ENCODE measurements at regions not wholly inside any gene's neighbourhood (a gene's known extent, or its start where the extent isn't known, plus 50 kb on each side); places are given as distances from the start of the nearest gene placed in this dataset.
"Not testable (repeated sequence)": the region's sequence is repeated elsewhere in the genome, so short reads cannot be mapped to it uniquely, and the experiment has no call there.

GRCh38 chrX:39773923-39774773 is 323.6 kb downstream of the BCOR start:
- Histone ChIP-seq H3K36me3 (ENCODE audit: insufficient read depth, low read length) (no peaks in the 10 kb centered on the region), H3K9me3 (ENCODE audit: insufficient read depth, low read depth, low read length) (no peaks in the 10 kb centered on the region), H3K9ac (ENCODE audit: low read depth, low read length) (no peak overlapping the region), H3K27ac (ENCODE audit: low read depth, low read length) (peak overlapping the region; percentile 70; the same call in 1 of the 2 replicates), H3K27me3 (ENCODE audit: insufficient read depth, low read length) (no peaks in the 10 kb centered on the region), H3K4me1 (ENCODE audit: insufficient read depth, low read length) (peaks cover 36% of the 10 kb centered on the region), H3K4me3 (ENCODE audit: low read length) (no peak overlapping the region)
- 60% methylated on average over 19 of the region's 19 CpGs for WGBS

DNA sequence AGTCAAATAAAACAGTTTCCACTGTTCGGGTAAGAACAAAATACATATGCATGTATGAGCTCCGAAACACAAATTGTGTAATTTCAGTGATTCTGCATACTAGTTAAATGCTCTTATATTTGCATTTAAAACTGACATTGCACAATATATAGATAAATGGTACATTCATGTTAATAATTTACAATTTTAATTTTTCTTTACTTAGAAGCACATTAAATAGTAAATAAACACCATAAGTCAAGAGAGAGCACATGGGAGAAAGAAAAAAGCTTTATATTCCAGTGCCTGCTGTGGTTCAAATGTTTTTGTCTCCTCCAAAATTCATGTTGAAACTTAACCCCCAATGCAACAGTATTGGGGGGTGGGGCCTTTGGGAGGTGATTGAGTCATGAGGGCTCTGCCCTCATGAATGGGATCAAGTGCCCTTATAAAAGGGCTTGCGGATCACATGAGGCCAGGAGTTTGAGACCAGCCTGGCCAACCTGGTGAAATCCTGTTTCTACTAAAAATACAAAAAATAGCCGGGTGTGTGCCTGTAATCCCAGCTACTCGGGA is 322.9 kb downstream of the BCOR start:
- Histone ChIP-seq H3K27ac (ENCODE audit: low read depth, low read length) (peak overlapping the region; percentile 18; the same call in 1 of the 2 replicates), H3K27me3 (ENCODE audit: insufficient read depth, low read length) (no peaks in the 10 kb centered on the region), H3K4me1 (ENCODE audit: insufficient read depth, low read length) (peaks cover 36% of the 10 kb centered on the region), H3K9me3 (ENCODE audit: insufficient read depth, low read depth, low read length) (no peaks in the 10 kb centered on the region), H3K36me3 (ENCODE audit: insufficient read depth, low read length) (no peaks in the 10 kb centered on the region), H3K4me3 (ENCODE audit: low read length) (no peak overlapping the region), H3K9ac (ENCODE audit: low read depth, low read length) (no peak overlapping the region)
- 66% methylated on average over 5 of the region's 5 CpGs for WGBS

DNA sequence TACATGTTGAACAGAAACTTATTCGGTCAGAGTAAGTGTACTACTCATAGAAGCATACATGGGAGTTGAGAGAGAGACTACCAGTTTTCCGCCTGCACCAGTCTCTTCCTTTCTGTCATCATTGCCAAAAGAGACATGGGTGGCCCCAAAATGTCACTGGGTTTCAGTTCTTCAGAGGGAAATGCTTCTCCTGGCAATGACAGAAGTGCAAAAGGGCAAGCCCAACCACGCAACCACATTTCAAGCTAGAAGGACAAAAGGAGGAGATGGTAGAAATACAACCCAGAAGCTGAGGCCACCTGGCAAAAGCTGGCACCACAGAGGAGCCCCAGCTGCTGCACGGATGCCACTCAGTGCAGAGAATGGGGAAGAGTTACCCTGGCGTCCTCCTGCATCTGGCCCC is 320.1 kb downstream of the BCOR start:
- H3K27me3 ChIP-seq (ENCODE audit: insufficient read depth, low read length): no peaks in the 10 kb centered on the region
- WGBS: 86% methylated on average over 5 of the region's 5 CpGs
- H3K4me1 ChIP-seq (ENCODE audit: insufficient read depth, low read length): peaks cover 28% of the 10 kb centered on the region
- H3K9ac ChIP-seq (ENCODE audit: low read depth, low read length): no peak overlapping the region
- H3K4me3 ChIP-seq (ENCODE audit: low read length): no peak overlapping the region
- no peaks in the 10 kb centered on the region for H3K9me3 ChIP-seq (ENCODE audit: insufficient read depth, low read depth, low read length)
- no peak overlapping the region for H3K27ac ChIP-seq (ENCODE audit: low read depth, low read length)
- no peaks in the 10 kb centered on the region for H3K36me3 ChIP-seq (ENCODE audit: insufficient read depth, low read length)

- H3K36me3 ChIP-seq (ENCODE audit: insufficient read depth, low read length): no peaks in the 10 kb centered on the region
- no peak overlapping the region for H3K9ac ChIP-seq (ENCODE audit: low read depth, low read length)
- H3K9me3 ChIP-seq (ENCODE audit: insufficient read depth, low read depth, low read length): no peaks in the 10 kb centered on the region
- no peak overlapping the region; the same call in 1 of the 2 replicates for H3K27ac ChIP-seq (ENCODE audit: low read depth, low read length)
- H3K27me3 ChIP-seq (ENCODE audit: insufficient read depth, low read length): no peaks in the 10 kb centered on the region
- no peak overlapping the region for H3K4me3 ChIP-seq (ENCODE audit: low read length)
- H3K4me1 ChIP-seq (ENCODE audit: insufficient read depth, low read length): peaks cover 4% of the 10 kb centered on the region; the same call in 1 of the 2 replicates
- 31% methylated on average over 9 of the region's 12 CpGs for WGBS
These were observed 317.6 kb downstream of the BCOR start for GRCh38 chrX:39779952-39780783.

DNA sequence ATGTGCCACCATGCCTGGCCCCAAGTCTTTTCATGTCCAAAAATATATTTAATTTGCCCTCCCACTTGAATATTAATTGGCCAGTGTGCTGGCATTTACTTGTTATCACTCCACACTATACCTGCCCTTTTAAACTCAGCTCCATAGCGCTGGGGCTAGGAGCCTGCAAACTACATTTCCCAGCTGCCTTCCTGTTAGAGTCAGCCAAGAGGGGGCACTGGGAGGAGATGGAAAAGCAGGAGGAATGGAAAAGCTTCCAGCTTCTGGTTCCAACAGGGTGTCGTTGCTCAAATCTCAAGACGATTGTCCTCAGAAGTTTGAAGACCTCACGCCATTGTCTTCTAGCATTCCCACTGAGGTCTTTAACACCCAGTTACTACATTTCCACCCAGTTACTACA is 315.5 kb downstream of the BCOR start:
- Histone ChIP-seq H3K27me3 (ENCODE audit: insufficient read depth, low read length) (no peaks in the 10 kb centered on the region), H3K9ac (ENCODE audit: low read depth, low read length) (no peak overlapping the region), H3K27ac (ENCODE audit: low read depth, low read length) (no peak overlapping the region), H3K4me1 (ENCODE audit: insufficient read depth, low read length) (peaks cover 4% of the 10 kb centered on the region; the same call in 1 of the 2 replicates), H3K4me3 (ENCODE audit: low read length) (no peak overlapping the region), H3K9me3 (ENCODE audit: insufficient read depth, low read depth, low read length) (no peaks in the 10 kb centered on the region), H3K36me3 (ENCODE audit: insufficient read depth, low read length) (no peaks in the 10 kb centered on the region)
- 26% methylated on average over 4 of the region's 4 CpGs for WGBS

DNA sequence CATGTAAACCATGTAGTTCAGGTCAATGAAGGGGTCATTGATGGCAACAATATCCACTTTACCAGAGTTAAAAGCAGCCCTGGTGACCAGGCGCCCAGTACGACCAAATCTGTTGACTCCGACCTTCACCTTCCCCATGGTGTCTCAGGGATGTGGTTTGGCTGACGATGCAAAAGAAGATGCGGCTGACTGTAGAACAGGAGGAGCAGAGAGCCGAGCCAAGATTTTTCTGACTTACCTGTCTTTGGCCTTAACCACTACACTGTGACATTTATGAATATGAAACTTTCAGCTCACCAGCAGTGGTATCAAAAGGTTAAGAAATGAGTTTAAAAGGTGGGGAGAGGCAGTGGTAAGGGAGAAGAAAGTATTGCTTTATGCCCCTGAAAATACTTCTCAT is 309.8 kb downstream of the BCOR start:
- no peaks in the 10 kb centered on the region for H3K36me3 ChIP-seq (ENCODE audit: insufficient read depth, low read length)

DNA sequence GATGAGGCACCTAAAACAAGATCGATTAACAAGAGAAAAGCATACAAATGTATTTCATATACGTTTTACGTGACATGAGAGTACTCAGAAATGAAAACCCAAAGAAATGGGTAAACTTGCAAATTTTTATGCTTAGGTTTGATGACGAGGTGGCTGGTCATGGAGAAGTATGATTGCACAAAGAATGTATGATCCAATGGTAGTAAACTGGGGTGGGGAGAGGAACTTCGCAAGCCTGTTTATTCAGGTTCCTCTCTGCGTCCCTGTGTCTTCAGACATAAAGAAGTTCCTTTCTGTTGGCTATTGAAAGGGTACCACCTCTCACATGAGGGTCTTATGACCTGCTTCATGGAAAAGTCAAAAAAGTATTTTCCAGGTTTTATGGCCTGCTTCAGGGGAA is 309.2 kb downstream of the BCOR start:
- H3K9me3 ChIP-seq (ENCODE audit: insufficient read depth, low read depth, low read length): no peaks in the 10 kb centered on the region
- no peak overlapping the region for H3K4me3 ChIP-seq (ENCODE audit: low read length)
- no peak overlapping the region for H3K9ac ChIP-seq (ENCODE audit: low read depth, low read length)
- no peaks in the 10 kb centered on the region for H3K27me3 ChIP-seq (ENCODE audit: insufficient read depth, low read length)
- no peak overlapping the region for H3K27ac ChIP-seq (ENCODE audit: low read depth, low read length)
- WGBS: 96% methylated on average over 6 of the region's 6 CpGs
- H3K36me3 ChIP-seq (ENCODE audit: insufficient read depth, low read length): no peaks in the 10 kb centered on the region
- H3K4me1 ChIP-seq (ENCODE audit: insufficient read depth, low read length): no peaks in the 10 kb centered on the region

More for the DNA sequence above, 309.8 kb downstream of the BCOR start:
- Histone ChIP-seq H3K4me1 (ENCODE audit: insufficient read depth, low read length) (no peaks in the 10 kb centered on the region), H3K9me3 (ENCODE audit: insufficient read depth, low read depth, low read length) (no peaks in the 10 kb centered on the region), H3K9ac (ENCODE audit: low read depth, low read length) (no peak overlapping the region), H3K27ac (ENCODE audit: low read depth, low read length) (no peak overlapping the region), H3K4me3 (ENCODE audit: low read length) (no peak overlapping the region), H3K27me3 (ENCODE audit: insufficient read depth, low read length) (no peaks in the 10 kb centered on the region)
- WGBS: 94% methylated on average over 6 of the region's 6 CpGs

- H3K4me1 ChIP-seq (ENCODE audit: insufficient read depth, low read length): no peaks in the 10 kb centered on the region
- no peaks in the 10 kb centered on the region for H3K36me3 ChIP-seq (ENCODE audit: insufficient read depth, low read length)
- H3K4me3 ChIP-seq (ENCODE audit: low read length): no peak overlapping the region
- H3K27me3 ChIP-seq (ENCODE audit: insufficient read depth, low read length): no peaks in the 10 kb centered on the region
- no peak overlapping the region for H3K27ac ChIP-seq (ENCODE audit: low read depth, low read length)
- no peak overlapping the region for H3K9ac ChIP-seq (ENCODE audit: low read depth, low read length)
- no peaks in the 10 kb centered on the region for H3K9me3 ChIP-seq (ENCODE audit: insufficient read depth, low read depth, low read length)
- WGBS: 95% methylated on average over 6 of the region's 6 CpGs
These were observed 306.1 kb downstream of the BCOR start for GRCh38 chrX:39791691-39792090.

DNA sequence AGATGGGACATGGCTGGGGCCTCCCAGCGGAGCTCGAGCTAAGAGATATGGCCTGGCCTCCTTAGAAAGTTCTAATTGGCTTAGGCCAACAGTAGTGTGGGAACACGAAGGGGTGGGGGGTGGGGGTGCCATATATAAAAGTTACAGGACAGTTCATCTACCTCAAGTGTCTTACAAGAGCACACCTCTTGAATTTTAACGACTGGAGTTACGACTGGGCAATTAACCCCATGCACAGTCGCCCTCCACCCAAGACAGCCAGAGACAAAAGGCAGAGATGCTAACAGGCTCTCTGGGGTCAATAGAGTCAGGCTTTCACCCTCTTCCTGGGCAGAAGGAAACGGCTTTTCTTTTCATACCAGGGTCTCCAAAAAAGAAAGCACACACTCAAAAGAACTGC is 302.2 kb downstream of the BCOR start:
- no peaks in the 10 kb centered on the region for H3K9me3 ChIP-seq (ENCODE audit: insufficient read depth, low read depth, low read length)
- H3K4me1 ChIP-seq (ENCODE audit: insufficient read depth, low read length): no peaks in the 10 kb centered on the region
- H3K36me3 ChIP-seq (ENCODE audit: insufficient read depth, low read length): no peaks in the 10 kb centered on the region
- H3K9ac ChIP-seq (ENCODE audit: low read depth, low read length): no peak overlapping the region
- no peak overlapping the region for H3K4me3 ChIP-seq (ENCODE audit: low read length)
- no peak overlapping the region for H3K27ac ChIP-seq (ENCODE audit: low read depth, low read length)
- no peaks in the 10 kb centered on the region for H3K27me3 ChIP-seq (ENCODE audit: insufficient read depth, low read length)
- WGBS: 72% methylated on average over 6 of the region's 7 CpGs

GRCh38 chrX:39796856-39797255 is 300.9 kb downstream of the BCOR start:
- H3K27ac ChIP-seq (ENCODE audit: low read depth, low read length): no peak overlapping the region
- no peak overlapping the region for H3K9ac ChIP-seq (ENCODE audit: low read depth, low read length)
- no peaks in the 10 kb centered on the region for H3K36me3 ChIP-seq (ENCODE audit: insufficient read depth, low read length)
- H3K4me1 ChIP-seq (ENCODE audit: insufficient read depth, low read length): no peaks in the 10 kb centered on the region
- H3K4me3 ChIP-seq (ENCODE audit: low read length): no peak overlapping the region
- 96% methylated on average over 3 of the region's 3 CpGs for WGBS
- no peaks in the 10 kb centered on the region for H3K27me3 ChIP-seq (ENCODE audit: insufficient read depth, low read length)
- no peaks in the 10 kb centered on the region for H3K9me3 ChIP-seq (ENCODE audit: insufficient read depth, low read depth, low read length)

- not testable (repeated sequence) for H3K27ac ChIP-seq (ENCODE audit: low read depth, low read length); H3K9ac ChIP-seq (ENCODE audit: low read depth, low read length); H3K36me3 ChIP-seq (ENCODE audit: insufficient read depth, low read length); H3K4me3 ChIP-seq (ENCODE audit: low read length); H3K27me3 ChIP-seq (ENCODE audit: insufficient read depth, low read length); H3K9me3 ChIP-seq (ENCODE audit: insufficient read depth, low read depth, low read length); H3K4me1 ChIP-seq (ENCODE audit: insufficient read depth, low read length)
- 100% methylated on average over 1 of the region's 2 CpGs for WGBS
These were observed 299.3 kb downstream of the BCOR start for GRCh38 chrX:39798488-39798887.

All from HUES64 (cell line).